Body of pancreas (tissue), 4 donors: ENCODE measurements at regions not wholly inside any gene's neighbourhood (a gene's known extent, or its start where the extent isn't known, plus 50 kb on each side); places are given as distances from the start of the nearest gene placed in this dataset.

ENCODE experiments used
- POLR2A ChIP-seq, 3 donors: fragments of 450-650 bp; IDR thresholded peaks; one replicate each; pipeline ENCODE4 v1.6.1; 2016; ENCODE audit warnings: antibody characterized with exemption in 3 of 3, mild to moderate bottlenecking in 2 of 3
- TF ChIP-seq, protein P1 (sequence below), 7 experiments: fragments of 450-650 bp in 4 of 7; fragments of 200-600 bp in 3 of 7; sonication (generic) in 3 of 7; IDR thresholded peaks; one replicate each; pipeline ENCODE4 v1.5.1; 2016 to 2019; ENCODE audit warnings: antibody characterized with exemption in 7 of 7

DNA sequence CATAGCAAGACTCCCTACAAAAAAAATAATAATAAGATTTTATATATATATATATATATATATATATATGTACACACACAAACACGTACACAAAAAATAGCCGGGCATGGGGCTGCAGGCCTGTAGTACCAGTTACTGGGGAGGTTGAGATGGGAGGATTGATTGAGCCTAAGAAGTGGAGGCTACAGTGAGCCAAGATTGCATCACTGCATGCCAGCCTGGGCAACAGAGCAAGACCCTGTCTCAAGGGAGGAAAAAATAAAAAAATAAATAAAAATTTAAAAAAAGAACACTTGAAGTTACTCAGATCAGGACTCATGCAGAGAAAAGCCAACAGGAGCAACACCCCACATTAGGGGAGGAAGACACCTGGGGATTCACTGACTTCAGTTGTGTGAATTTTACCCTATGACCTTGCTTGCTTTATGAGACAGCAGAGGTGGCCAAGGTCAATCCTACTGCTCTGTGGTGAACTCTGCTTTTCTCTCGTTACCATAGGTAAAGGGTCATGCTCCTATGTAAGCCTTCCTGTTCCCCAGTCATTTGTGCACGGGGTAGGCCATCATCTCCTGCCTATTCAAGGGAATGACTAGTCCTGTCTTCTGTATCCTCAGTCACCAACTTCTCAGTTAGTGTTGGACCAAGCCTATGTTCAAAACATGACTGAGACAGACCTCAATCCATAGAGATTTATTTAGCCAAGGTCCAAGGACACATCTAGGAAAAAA lies 1119.8 kb upstream of the TMEM132C start:
- TF ChIP-seq, protein P1, sequence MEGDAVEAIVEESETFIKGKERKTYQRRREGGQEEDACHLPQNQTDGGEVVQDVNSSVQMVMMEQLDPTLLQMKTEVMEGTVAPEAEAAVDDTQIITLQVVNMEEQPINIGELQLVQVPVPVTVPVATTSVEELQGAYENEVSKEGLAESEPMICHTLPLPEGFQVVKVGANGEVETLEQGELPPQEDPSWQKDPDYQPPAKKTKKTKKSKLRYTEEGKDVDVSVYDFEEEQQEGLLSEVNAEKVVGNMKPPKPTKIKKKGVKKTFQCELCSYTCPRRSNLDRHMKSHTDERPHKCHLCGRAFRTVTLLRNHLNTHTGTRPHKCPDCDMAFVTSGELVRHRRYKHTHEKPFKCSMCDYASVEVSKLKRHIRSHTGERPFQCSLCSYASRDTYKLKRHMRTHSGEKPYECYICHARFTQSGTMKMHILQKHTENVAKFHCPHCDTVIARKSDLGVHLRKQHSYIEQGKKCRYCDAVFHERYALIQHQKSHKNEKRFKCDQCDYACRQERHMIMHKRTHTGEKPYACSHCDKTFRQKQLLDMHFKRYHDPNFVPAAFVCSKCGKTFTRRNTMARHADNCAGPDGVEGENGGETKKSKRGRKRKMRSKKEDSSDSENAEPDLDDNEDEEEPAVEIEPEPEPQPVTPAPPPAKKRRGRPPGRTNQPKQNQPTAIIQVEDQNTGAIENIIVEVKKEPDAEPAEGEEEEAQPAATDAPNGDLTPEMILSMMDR (IDR thresholded peaks at IDR 0.05) = no peak
- TF ChIP-seq POLR2A (IDR thresholded peaks at IDR 0.05) = no peak
